OCI-M1 (cell line): ENCODE measurements at regions not wholly inside any gene's neighbourhood (a gene's known extent, or its start where the extent isn't known, plus 50 kb on each side); places are given as distances from the start of the nearest gene placed in this dataset.
"Not testable (repeated sequence)": the region's sequence is repeated elsewhere in the genome, so short reads cannot be mapped to it uniquely, and the experiment has no call there.

ENCODE experiments used
- DNase-seq: peaks from one replicate; lab custom pipeline; 2025; lab: John Stamatoyannopoulos, UW

- DNase-seq, result no peak
Measured at GRCh38 chr14:71396050-71396677, 488.9 kb downstream of the PCNX1 start.

DNA sequence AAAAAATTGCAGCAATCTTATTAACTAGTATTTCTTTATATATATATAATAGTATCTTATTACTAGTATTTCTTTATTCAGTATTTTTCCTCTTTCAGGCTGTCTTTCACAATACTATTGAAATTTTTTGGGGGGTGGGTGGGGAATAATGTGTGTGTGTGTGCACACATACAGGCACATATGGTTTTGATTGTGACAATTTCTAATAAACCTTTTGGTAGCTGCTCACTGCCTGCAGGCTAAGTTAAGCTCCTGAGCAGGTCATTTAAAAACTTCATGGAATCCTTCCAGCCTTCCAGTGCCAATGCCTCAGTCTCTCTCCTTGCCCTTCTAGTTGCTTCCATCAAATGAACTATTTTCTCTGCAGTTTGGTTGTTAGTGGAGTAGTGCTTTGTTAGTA, 490.1 kb downstream of the PCNX1 start:
- no peak for DNase-seq

DNA sequence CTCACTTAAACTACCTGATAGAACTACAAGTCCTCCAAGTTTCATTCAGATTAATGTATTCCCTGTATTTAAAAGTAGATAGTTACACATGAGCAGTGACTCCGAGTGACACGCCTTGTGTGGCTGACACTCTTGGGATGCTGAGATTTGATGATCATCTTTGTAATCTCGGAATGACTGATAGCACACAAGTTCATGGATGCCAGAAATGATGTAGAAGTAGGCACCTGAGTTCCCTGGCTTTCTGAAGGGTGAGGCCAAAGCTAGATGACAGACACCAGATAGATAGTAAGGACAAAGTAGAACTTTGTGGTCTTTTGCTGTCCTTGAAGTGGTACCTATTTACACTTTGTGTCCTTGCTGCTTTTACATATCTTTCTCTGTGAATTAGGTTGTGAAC, 491.2 kb downstream of the PCNX1 start:
- DNase-seq, result no peak

- DNase-seq, result peak; percentile 34
Measured at GRCh38 chr14:71399057-71399487, 491.8 kb downstream of the PCNX1 start.

GRCh38 chr14:71400871-71401321, 493.6 kb downstream of the PCNX1 start:
- DNase-seq, result no peak

- DNase-seq, result not testable (repeated sequence)
Measured at GRCh38 chr14:71402415-71402814, 495.2 kb downstream of the PCNX1 start.

GRCh38 chr14:71403656-71404055, 496.4 kb downstream of the PCNX1 start:
- DNase-seq, result peak; percentile 20

DNA sequence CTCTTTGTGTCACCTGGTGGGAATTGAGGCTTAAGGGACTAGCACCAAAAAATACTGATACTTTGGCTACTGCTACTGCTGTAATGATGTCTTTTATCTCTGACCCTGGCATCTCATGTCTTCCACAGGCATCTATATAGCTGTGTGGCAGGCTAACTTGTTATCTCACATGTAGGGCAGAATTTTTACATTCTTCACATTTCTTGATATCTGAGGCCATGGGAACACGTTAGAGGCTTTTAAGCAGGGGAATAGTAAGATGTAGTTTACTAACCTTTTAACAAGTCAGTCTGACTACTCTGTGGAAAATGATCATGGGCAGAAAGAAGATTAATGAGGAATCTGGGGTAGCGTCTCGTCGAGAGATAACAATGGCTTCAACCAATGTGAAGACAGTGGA, 498.4 kb downstream of the PCNX1 start:
- no peak for DNase-seq

GRCh38 chr14:71408362-71409030, 501.2 kb downstream of the PCNX1 start:
- DNase-seq, result no peak

GRCh38 chr14:71410578-71411284, 503.5 kb downstream of the PCNX1 start:
- DNase-seq, result no peak

DNA sequence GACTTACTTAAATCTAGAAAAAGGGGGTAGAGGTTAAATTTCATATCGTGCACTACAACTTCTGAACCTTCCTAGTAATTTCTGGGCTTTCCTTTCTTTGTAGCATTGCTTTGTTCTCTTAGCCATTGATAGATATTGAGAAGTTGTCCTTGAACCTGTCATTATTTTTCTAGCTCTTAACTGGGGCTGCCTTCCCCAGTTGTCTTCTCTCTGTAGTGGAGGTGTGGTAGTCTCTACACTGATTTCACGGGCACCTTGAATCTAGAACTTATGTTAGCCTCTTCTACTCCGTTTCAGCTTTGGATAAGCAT, 504.0 kb downstream of the PCNX1 start:
- no peak for DNase-seq

- DNase-seq, result no peak
Measured at GRCh38 chr14:71411738-71412137, 504.5 kb downstream of the PCNX1 start.

GRCh38 chr14:71414631-71415403, 507.6 kb downstream of the PCNX1 start:
- DNase-seq, result no peak

DNA sequence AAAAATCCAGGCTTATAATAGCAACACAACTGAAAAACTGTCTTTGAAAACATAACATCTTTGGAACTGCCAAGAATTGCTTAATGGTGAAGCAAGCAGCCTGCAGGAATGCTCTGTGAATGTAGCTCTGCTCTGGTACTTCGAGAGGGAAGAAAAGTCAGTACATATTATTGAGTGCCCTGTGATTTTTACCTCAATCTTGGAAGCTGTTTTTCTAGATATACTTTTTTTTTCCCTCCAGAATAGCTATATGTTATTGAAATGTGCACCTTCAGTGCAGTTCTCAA, 508.1 kb downstream of the PCNX1 start:
- DNase-seq, result no peak

DNA sequence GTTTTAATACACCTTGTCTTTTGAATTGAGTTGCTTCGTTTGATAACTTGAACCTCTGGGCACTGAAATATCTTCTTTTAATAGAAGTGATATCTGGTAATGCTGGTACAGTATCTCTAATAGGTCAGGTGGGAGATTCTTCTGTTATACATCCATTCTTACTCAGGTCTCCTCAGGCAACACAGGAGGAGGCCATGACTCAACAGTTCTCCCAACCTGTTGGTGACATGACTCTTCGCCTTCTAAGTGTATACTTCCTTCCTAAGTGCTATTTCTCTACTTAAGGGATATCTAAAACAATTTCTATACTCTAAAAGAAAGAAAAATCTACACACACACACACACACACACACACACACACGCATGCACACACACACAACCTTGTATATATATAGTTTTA, 509.1 kb downstream of the PCNX1 start:
- no peak for DNase-seq

GRCh38 chr14:71418532-71419245, 511.4 kb downstream of the PCNX1 start:
- DNase-seq, result peak; percentile 4

DNA sequence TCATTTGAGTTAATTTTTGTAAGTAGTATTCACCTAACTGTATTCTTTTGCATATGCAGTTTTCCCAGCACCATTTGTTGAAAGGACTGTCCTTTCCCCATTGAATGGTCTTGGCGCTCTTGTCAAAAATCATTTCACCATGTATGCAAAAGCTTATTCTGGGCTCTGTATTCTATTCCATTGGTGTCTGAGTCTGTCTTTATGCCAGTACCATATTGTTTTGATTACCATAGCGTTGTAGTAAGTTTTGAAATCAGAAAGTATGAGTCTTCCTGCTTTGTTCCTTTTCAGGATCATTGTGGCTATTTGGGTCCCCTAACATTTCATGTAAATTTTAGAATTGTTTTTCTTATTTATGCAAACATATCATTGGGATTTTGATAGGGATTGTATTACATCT, 508.7 kb upstream of the RGS6 start:
- DNase-seq, result no peak

- DNase-seq, result no peak
Measured at GRCh38 chr14:71424941-71425340, 507.3 kb upstream of the RGS6 start.

- no peak for DNase-seq
Measured at GRCh38 chr14:71426001-71426400, 506.2 kb upstream of the RGS6 start.

GRCh38 chr14:71429902-71430301, 502.3 kb upstream of the RGS6 start:
- no peak for DNase-seq

GRCh38 chr14:71430321-71430677, 501.9 kb upstream of the RGS6 start:
- no peak for DNase-seq

DNA sequence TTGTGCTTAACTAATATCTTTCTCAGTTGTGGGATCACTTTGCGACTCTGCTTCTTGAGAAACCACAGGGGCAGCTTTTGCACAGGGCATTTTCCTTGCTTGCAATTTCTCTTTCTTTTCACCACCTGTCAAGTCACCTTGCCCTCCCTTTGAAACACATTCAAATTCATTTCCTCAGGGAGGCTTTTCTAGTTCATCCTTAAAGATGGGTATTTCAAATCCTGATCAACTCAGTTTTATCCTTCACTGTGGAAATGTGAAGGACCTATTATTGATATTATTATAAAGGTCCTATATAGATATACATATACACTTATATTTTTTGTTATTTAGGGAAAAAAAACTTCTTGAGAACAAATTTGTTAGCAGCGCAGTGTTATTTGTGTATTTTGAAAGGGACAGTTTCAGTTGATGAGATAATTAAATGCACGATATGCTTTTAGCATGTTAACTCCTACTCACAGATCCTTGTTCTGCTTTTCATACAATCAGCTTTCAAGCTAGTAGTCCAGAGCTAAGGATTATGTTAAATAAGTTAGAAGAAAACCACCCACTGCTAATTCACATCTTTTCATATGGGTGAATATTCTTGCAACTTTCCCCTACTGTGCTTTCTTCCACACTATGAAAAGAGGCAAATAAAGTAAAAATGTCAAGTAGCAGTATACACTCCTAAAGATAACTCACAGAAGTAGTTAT, 501.4 kb upstream of the RGS6 start:
- peak; percentile 15 for DNase-seq
